ENCODE measurements at regions not wholly inside any gene's neighbourhood (a gene's known extent, or its start where the extent isn't known, plus 50 kb on each side); places are given as distances from the start of the nearest gene placed in this dataset.
A peak's percentile ranks its signal among the peaks of the same experiment; 100 is the strongest.
"Not testable (repeated sequence)": the region's sequence is repeated elsewhere in the genome, so short reads cannot be mapped to it uniquely, and the experiment has no call there.

DNA sequence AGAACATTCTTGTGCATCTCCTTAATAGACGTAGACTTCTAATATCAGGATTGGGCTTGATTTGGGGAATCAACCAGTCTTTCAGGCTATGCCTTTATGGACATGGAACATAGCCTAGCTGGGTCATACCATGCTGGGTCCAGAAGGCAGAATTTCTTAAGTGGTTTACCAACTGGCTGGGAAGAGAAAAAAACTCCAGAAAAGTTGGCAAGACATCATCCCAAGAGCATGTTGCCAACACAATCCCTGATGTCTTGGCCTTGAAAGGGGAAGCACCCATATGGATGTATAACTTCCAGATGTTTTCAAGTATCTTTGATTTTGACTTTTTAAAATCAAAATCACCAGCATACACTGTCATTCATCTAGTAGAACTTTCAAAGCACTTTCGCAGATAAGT, 138.0 kb upstream of the FGF13 start:
- DNase-seq: no peak

DNA sequence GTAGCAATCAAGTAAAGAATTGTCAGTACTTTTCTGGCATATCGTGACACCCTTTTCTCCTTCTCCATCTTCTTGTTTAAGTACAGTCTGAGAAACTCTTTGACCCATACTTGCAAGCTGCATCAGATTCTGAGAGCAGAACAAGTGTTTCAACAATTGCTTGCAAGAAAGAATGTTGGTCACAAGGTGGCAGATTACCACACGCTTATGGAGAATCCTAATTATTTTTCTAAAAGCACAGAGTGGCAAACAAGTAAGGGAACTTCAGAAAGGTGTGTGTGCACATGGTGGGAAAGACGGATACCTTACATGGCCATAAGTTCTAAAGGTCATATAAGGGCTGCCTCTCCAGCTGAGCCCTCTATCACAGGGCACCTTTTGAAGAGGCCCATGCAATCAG, 136.4 kb upstream of the FGF13 start:
- peak; percentile 25 for DNase-seq

- DNase-seq: no peak
Measured at GRCh38 chrX:138845786-138846185, 134.3 kb upstream of the FGF13 start.

DNA sequence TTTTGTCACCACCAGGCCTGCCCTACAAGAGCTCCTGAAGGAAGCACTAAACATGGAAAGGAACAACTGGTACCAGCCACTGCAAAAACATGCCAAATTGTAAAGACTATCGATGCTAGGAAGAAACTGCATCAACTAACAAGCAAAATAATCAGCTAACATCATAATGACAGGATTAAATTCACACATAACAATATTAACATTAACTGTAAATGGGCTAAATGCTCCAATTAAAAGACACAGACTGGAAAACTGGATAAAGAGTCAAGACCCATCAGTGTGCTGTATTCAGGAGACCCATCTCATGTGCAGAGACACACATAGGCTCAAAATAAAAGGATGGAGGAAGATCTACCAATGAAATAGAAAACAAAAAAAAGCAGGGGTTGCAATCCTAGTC, 95.9 kb upstream of the FGF13 start:
- not testable (repeated sequence) for DNase-seq

- DNase-seq: peak; percentile 14
Measured at GRCh38 chrX:138794246-138794645, 82.7 kb upstream of the FGF13 start.

DNA sequence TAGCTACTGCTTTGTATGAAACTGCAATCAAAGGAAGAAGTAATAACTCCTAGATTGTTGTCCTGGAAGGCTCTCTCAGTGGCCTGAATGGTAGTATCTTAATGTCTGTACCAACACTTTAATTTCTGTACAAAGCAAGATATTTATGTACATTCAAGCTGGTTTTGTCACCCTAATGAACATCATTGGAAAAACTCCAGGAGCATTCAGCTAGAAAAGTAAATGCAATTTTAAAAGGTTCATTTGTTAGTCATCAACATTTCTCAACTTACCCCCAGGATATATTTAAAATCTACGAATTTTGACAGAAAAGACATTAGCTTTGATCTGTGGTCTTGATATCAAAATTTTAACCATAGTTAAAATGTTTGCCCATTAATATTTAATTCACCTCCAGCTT, 80.0 kb upstream of the FGF13 start:
- DNase-seq: no peak

DNA sequence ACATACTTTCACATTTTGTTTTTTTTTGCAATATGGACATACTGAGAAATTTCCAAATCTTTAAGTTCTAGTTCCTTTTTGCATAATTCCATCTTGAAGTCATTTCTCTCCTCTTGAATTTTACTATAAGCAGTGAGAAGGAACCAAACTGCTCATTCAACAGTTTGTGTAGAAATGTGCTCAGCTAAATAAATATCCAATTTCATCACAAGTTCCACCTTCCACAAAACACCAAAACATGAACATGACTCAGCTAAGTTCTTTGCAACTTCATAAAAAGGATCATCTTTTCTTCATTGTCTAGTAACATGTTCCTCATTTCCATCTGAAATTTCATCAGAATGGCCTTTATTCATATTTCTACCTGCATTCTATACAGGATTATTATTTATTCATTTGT, 77.3 kb upstream of the FGF13 start:
- no peak for DNase-seq

DNA sequence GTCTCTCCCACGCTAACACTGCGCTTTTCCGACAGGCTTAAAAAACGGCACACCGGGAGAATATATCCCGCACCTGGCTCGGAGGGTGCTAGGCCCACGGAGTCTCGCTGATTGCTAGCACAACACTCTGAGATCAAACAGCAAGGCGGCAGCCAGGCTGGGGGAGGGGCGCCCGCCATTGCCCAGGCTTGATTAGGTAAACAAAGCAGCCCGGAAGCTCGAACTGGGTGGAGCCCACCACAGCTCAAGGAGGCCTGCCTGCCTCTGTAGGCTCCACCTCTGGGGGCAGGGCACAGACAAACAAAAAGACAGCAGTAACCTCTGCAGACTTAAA, 67.0 kb upstream of the FGF13 start:
- peak; percentile 73 for DNase-seq

DNA sequence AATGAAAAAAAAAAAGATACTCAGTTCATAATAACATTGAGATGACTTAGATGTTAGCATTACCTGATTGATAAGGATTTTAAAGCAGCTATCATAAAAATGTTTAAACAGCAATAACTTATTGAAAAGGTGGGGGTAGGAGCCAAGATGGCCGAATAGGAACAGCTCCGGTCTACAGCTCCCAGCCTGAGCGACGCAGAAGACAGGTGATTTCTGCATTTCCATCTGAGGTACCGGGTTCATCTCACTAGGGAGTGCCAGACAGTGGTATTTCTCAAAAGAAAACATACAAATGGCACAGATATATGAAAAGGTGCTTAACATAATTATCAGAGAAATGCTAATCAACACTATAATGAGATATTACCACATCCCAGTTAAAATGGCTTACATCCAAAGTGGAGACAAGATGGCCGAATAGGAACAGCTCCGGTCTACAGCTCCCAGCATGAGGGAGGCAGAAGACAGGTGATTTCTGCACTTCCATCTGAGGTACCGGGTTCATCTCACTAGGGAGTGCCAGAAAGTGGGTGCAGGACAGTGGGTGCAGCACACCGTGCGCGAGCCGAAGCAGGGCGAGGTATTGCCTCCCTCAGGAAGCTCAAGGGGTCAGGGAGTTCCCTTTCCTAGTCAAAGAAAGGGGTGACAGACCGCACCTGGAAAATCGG, 66.5 kb upstream of the FGF13 start:
- peak; percentile 73 for DNase-seq

DNA sequence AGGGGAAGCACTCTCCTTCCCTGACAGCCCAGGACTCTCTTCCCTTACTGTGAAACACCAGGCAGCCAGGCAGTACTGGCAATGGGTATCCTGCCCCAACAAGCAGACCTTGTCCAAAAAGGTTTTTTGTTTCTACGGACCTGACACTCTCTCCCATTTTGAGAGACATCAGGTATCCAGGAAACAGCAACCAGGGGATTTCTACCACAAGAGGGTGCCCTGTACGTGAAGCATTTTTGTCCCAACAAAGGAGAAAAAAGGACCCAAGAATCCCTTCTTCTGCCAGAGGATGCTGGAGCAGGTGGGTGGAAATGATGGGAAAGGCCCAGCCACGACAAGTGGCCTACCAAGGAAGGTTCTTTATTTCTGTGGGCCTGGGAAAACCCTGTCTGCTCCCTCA, 65.7 kb upstream of the FGF13 start:
- peak; percentile 67 for DNase-seq

GRCh38 chrX:138775517-138775916, 64.0 kb upstream of the FGF13 start:
- DNase-seq: peak; percentile 75

- no peak for DNase-seq
Measured at GRCh38 chrX:138771047-138771446, 59.5 kb upstream of the FGF13 start.

- DNase-seq: no peak
Measured at GRCh38 chrX:138769918-138770317, 58.4 kb upstream of the FGF13 start.

GRCh38 chrX:138765051-138765450, 53.5 kb upstream of the FGF13 start:
- DNase-seq: no peak

GRCh38 chrX:138763761-138764160, 52.2 kb upstream of the FGF13 start:
- DNase-seq: no peak

GRCh38 chrX:138761380-138761779, 49.9 kb upstream of the FGF13 start:
- DNase-seq: no peak
